ENCODE measurements at regions not wholly inside any gene's neighbourhood (a gene's known extent, or its start where the extent isn't known, plus 50 kb on each side); places are given as distances from the start of the nearest gene placed in this dataset.
"Not testable (repeated sequence)": the region's sequence is repeated elsewhere in the genome, so short reads cannot be mapped to it uniquely, and the experiment has no call there.

- peak in 10 of 58 donors; percentile 1 to 23 (median 6) for DNase-seq
These were observed 104.3 kb upstream of the RNU6-1 start for GRCh38 chr15:67944010-67944641.

DNA sequence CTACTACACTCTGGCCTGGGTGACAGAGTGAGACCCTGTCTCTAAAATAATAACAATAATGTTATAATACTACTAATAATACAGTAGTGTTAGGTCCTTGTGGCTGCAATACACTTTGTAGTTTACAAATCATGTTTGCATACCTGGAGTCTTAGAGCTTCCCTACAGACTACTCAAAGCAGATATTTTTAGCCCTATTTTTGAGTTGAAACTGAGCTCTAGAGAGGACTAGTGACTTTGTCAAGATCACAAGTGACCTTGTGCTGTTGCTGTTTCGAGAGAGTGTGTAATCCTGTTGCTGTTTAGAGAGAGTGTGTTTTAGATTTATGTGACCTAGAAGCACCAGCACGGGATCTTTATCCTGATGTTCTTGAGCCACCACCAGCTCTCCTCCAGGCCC lies 105.3 kb upstream of the RNU6-1 start:
- DNase-seq: no peak

DNA sequence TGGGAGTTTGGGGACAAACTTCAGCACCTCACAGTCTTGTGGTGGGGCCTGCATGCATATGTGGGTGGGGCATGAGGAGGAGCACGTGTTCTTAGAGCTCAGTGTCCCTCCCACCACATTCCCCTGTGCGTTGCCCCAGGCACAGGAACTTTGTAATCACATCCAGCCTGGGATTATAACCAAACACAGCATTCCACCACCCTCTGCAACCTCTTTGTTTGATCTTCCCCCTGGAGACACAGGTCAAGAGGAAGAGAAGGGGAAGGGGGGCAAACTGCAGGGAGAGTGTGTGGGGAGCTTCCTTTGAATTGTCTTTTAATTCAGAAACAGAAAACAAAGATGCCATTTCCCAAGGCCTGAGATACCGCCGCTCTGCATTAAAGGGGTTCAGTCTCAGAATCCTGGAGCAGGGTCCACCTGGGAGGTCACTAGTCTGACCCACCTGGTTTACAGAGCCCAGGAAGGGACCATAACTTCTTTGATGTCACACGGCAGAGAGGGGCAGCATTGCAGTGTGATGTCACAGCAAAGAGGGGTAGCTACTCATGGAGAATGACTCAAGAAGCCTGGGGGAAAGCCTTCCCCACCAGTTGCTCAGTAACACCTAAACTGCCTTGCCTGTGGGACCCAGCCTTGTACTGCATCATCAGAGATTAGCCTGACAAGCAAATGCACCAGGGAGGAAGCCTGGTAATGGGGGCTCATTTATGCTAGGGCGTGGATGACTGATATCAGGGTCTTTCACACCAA lies 106.3 kb upstream of the RNU6-1 start:
- peak in 9 of 58 donors; percentile 3 to 39 (median 11) for DNase-seq

DNA sequence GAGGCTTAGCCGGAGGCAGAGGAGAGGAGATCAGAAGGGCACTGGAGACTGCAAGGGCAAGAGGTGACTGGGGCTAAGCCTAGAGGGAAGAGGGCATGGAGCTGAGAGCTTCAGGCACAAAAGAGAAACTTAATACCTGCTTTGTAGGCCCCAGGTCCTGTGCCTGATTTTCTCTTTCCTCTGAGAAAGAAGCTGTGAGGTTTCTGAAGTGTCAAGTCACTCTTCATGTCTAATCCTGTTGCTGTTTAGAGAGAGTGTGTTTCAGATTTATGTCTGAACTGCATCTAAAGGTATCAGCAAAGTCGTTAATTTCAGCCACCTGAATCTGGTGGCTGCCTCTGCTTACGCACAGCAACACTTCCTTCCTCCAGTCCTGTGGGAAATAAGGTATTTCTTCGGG lies 106.9 kb upstream of the RNU6-1 start:
- DNase-seq: no peak

DNA sequence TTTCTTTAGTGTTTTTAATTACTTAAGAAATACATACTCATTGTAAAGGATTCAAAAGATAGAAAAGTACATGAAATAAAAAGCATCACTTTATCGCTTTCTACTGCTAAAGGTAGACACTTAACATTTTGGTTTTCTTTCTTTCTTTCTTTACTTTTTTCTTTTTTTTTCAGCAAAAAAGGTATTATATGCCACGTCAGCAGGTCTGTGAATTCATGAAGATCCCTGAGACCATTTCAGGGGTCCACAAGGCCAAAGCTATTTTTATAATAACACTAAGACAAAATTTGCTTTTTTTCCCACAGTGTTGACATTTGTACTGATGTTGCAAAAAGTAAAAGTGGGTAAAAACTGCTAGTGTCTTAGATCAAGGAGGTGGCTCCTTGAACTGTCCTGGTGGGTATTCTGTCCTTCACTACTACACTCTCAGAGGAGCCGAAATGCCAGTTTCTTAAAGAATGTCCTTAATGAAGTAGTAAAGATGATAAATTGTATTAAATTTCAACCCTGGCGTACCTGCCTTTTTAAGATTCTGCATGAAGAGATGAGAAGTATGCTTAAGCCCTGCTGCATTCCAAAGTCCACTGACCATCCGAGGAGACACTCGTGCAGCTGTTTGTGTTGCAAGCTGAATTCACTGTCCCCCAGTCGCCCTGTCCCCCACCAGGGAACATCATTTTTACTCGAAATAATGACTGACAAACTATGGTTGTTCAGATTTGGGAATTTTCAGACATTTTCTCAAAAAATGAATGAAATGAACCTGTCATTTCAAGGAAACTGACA lies 106.7 kb upstream of the PIAS1 start:
- DNase-seq: no peak

DNA sequence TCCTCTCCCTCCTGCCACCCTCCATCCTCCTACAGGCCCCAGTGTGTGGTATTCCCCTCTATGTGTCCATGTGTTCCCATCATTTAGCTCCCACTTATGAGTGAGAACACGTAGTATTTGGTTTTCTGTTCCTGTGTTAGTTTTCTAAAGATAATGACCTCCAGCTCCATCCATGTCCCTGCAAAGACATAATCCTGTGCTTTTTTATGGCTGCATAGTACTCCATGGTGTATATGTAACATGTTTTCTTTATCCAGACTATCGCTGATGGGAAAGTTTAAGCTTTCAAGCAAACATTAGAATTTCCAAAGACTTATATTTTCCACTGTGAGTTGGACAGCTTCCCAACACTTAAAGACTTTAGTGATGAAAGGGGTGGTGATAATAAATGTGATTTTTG lies 105.9 kb upstream of the PIAS1 start:
- DNase-seq: no peak

- not testable (repeated sequence) for DNase-seq
These were observed 102.9 kb upstream of the PIAS1 start for GRCh38 chr15:67951187-67951586.

DNA sequence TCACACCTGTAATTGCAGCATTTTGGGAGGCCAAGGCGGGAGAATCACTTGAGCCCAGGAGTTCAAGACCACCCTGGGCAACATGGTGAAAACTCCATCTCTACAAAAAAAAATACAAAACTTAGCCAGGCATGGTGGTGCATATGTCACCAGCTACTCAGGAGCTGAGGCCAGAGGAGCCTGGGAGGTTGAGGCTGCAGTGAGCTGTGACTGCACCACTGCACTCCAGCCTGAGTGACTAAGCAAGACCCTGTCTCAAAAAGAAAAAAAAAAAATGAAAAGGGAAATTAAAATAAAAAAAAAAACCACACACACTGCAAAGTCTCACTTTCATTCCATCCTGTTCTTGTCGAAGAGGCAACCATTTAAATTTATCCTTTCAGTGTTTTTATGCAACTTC lies 100.8 kb upstream of the PIAS1 start:
- no peak for DNase-seq

GRCh38 chr15:67955252-67955651 lies 98.9 kb upstream of the PIAS1 start:
- no peak for DNase-seq

- no peak for DNase-seq
These were observed 96.5 kb upstream of the PIAS1 start for GRCh38 chr15:67957435-67958132.

- peak in 55 of 58 donors; percentile 13 to 85 (median 62) for DNase-seq
These were observed 86.2 kb upstream of the PIAS1 start for GRCh38 chr15:67967871-67968431.

GRCh38 chr15:67968564-67968963 lies 85.6 kb upstream of the PIAS1 start:
- DNase-seq: no peak

DNA sequence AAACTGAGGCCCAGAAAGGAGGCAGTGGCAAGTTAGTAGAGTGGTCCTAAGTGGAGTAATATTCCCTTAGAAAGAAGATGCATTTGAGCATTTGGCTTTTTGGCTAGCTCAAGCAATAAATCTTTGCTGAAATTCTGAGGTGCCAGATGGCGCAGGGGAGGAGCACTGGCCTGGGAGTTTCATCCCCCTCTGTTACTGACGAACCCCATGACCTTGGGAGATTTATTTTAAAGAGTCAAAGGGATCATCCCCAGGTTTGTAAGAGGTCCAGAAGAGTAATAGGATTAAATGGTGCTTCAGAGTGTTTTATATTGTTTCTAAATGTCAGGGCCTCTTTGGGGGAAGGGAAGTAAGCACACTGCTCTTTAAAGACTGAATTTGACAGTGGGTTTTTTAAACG lies 85.1 kb upstream of the PIAS1 start:
- DNase-seq: peak in 2 of 58 donors; percentile 3 to 9

- no peak for DNase-seq
These were observed 84.2 kb upstream of the PIAS1 start for GRCh38 chr15:67969892-67970291.

DNA sequence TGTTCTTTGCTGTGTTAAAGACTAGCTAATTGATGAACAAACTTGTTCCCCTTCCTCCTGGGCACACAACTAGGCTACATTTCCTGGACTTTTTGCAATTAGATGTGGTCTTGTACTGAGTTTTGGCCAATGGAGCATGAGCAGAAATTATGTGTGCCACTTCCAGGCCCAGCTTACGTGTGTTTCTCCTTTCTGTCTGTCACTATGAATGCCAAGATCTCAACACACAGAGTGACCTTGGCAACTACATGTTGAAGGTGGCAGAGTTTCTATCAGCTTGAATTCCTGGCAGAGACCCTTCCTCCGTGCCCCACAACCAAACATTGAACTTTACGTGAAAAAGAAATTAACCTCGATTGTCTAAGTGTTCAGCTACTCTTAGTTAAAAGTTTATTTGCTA lies 81.7 kb upstream of the PIAS1 start:
- no peak for DNase-seq

GRCh38 chr15:67973846-67974245 lies 80.3 kb upstream of the PIAS1 start:
- DNase-seq: no peak

DNA sequence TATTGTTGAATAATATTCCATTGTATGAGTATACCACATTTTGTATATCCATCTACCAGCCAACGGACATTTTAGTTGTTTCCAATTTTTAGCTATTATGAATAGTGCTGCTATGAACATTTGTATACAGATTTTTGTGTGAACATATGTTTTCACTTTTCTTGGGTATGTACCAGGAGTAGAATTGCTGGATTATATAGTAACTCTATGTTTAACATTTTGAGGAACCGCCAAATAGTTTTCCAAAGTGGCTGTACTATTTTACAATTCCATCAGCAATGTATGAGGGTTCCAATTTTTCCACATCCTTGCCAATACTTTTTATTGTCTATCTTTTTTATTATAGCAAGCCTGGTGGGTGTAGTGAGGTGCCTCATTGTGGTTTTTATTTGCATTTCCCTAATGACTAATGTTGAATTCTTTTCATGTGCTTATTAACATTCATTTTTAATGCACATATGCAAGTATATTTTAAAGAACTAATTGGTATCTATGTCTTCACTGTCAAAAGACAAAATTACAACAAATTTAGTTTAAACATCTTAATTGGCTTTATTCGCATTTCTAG lies 77.5 kb upstream of the PIAS1 start:
- peak in 1 of 58 donors; percentile 9 for DNase-seq

- DNase-seq: no peak
These were observed 76.6 kb upstream of the PIAS1 start for GRCh38 chr15:67977414-67978089.

DNA sequence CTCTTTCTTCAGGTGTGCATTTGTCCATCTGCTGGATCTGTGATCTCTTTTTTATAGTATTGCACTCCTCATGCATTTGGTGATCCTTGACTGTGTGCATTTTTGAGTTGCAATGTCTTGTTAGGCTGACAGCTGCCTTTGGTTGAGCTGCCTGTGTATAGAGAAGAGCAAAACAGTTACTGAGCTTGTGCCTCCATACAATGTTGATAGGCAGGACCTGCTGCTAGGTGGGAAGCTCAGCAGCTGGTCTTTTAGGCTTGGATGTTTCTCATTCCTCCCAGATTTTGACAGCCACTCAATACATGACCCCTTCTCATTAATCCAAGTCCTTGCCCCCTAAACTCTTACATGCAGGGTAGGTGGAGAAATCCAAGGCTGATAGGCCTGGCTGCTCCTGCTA lies 74.8 kb upstream of the PIAS1 start:
- no peak for DNase-seq

GRCh38 chr15:67980171-67980570 lies 73.9 kb upstream of the PIAS1 start:
- no peak for DNase-seq
